Ishikawa (cell line): ENCODE measurements at regions not wholly inside any gene's neighbourhood (a gene's known extent, or its start where the extent isn't known, plus 50 kb on each side); places are given as distances from the start of the nearest gene placed in this dataset.

Source experiments
- CEBPB ChIP-seq: IDR thresholded peaks from 2 replicates; pipeline ENCODE4 v1.6.1; 2012
- EGR1 ChIP-seq: IDR thresholded peaks from 2 replicates; pipeline ENCODE4 v1.6.1; 2012
- EP300 ChIP-seq: IDR thresholded peaks from 2 replicates; pipeline ENCODE4 v1.6.1; 2012; ENCODE audit warnings: borderline replicate concordance
- FOXM1 ChIP-seq: IDR thresholded peaks from 2 replicates; pipeline ENCODE4 v1.6.1; 2012; ENCODE audit warnings: low read depth, borderline replicate concordance
- MAX ChIP-seq: IDR thresholded peaks from 2 replicates; pipeline ENCODE4 v1.6.1; 2012
- RAD21 ChIP-seq: IDR thresholded peaks from 2 replicates; pipeline ENCODE4 v1.6.1; 2012; ENCODE audit warnings: low read depth
- TAF1 ChIP-seq: IDR thresholded peaks from 2 replicates; pipeline ENCODE4 v1.6.1; 2012; ENCODE audit warnings: low read depth, mild to moderate bottlenecking
- TCF12 ChIP-seq: IDR thresholded peaks from 2 replicates; pipeline ENCODE4 v1.6.1; 2012; ENCODE audit warnings: low read depth
- YY1 ChIP-seq: IDR thresholded peaks from 2 replicates; pipeline ENCODE4 v1.6.1; 2012; ENCODE audit warnings: low read depth
- ZBTB7A ChIP-seq: IDR thresholded peaks from 2 replicates; pipeline ENCODE4 v1.6.1; 2012; ENCODE audit warnings: low read depth
- TF ChIP-seq, protein P1 (sequence below): IDR thresholded peaks from 2 replicates; pipeline ENCODE4 v1.6.1; 2012; ENCODE audit warnings: low read depth, mild to moderate bottlenecking

DNA sequence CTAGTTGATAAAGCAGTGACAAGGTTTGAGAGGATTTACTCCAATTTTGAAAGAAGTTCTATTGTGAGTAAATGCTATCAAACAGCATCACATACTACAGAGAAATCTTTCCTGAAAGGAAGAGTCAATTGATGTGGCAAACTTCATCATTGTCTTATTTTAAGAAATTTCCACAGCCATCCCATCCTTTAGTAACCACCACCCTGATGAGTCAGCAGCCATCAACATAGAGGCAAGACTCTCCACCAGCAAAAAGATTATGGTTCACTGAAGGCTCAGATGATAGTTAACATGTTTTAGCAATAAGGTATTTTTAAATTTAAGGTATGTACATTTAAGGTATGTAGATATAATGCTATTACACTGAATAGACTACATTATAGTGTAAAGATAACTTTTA, 122.1 kb upstream of the ARHGAP5 start:
- TF ChIP-seq FOXM1 (no peak), RAD21 (no peak), MAX (no peak), CEBPB (no peak), EGR1 (no peak), TAF1 (no peak), EP300 (no peak), YY1 (no peak), TCF12 (no peak), ZBTB7A (no peak)
- TF ChIP-seq, protein P1, sequence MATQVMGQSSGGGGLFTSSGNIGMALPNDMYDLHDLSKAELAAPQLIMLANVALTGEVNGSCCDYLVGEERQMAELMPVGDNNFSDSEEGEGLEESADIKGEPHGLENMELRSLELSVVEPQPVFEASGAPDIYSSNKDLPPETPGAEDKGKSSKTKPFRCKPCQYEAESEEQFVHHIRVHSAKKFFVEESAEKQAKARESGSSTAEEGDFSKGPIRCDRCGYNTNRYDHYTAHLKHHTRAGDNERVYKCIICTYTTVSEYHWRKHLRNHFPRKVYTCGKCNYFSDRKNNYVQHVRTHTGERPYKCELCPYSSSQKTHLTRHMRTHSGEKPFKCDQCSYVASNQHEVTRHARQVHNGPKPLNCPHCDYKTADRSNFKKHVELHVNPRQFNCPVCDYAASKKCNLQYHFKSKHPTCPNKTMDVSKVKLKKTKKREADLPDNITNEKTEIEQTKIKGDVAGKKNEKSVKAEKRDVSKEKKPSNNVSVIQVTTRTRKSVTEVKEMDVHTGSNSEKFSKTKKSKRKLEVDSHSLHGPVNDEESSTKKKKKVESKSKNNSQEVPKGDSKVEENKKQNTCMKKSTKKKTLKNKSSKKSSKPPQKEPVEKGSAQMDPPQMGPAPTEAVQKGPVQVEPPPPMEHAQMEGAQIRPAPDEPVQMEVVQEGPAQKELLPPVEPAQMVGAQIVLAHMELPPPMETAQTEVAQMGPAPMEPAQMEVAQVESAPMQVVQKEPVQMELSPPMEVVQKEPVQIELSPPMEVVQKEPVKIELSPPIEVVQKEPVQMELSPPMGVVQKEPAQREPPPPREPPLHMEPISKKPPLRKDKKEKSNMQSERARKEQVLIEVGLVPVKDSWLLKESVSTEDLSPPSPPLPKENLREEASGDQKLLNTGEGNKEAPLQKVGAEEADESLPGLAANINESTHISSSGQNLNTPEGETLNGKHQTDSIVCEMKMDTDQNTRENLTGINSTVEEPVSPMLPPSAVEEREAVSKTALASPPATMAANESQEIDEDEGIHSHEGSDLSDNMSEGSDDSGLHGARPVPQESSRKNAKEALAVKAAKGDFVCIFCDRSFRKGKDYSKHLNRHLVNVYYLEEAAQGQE, result no peak
